HepG2 (cell line): ENCODE measurements at regions not wholly inside any gene's neighbourhood (a gene's known extent, or its start where the extent isn't known, plus 50 kb on each side); places are given as distances from the start of the nearest gene placed in this dataset.

Experiments used
- HOMEZ ChIP-seq: IDR thresholded peaks from 2 replicates; pipeline ENCODE4 v1.6.1; 2016; ENCODE audit warnings: low read depth
- PBX3 ChIP-seq: sonication (generic); formaldehyde crosslinking; IDR thresholded peaks from 2 replicates; pipeline ENCODE4 v1.8.1; 2023; ENCODE audit warnings: missing genetic modification reagents, inconsistent platforms, borderline replicate concordance
- RBAK ChIP-seq: sonication (generic); formaldehyde crosslinking; IDR thresholded peaks from 2 replicates; pipeline ENCODE4 v1.5.1; 2020; ENCODE audit warnings: mild to moderate bottlenecking, missing genetic modification reagents
- SIN3A ChIP-seq: IDR thresholded peaks from 2 replicates; pipeline ENCODE4 v1.6.1; 2011; ENCODE audit warnings: low read depth, mild to moderate bottlenecking, control low read depth, low read length, borderline replicate concordance
- SOX6 ChIP-seq, 2 experiments: fragments of 450-650 bp in 1 of 2; sonication (generic) in 1 of 2; formaldehyde crosslinking in 1 of 2; IDR thresholded peaks; 2 replicates each; pipeline versions ENCODE4 v1.4.0 to v1.6.1; 2017 to 2020; ENCODE audit warnings: antibody characterized with exemption in 1 of 2, mild to moderate bottlenecking in 1 of 2, missing genetic modification reagents in 1 of 2
- YY1 ChIP-seq: IDR thresholded peaks from 2 replicates; pipeline ENCODE4 v1.6.1; 2011; ENCODE audit warnings: low read length, low read depth, moderate library complexity, mild to moderate bottlenecking; ENCODE audit not compliant: insufficient read depth, insufficient replicate concordance
- ZNF773 ChIP-seq: sonication (generic); formaldehyde crosslinking; IDR thresholded peaks from 2 replicates; pipeline ENCODE4 v1.4.0; 2020; ENCODE audit warnings: missing genetic modification reagents, borderline replicate concordance
- TF ChIP-seq, protein P1 (sequence below): sonication (generic); formaldehyde crosslinking; IDR thresholded peaks from 2 replicates; pipeline ENCODE4 v1.5.0; 2020; ENCODE audit warnings: mild to moderate bottlenecking, missing genetic modification reagents, moderate library complexity

GRCh38 chr2:51291762-51292551 lies 260.0 kb upstream of the NRXN1 start:
- TF ChIP-seq SOX6 (IDR thresholded peaks at IDR 0.05): no peak
- no peak for TF ChIP-seq SOX6 (CRISPR knock-in tag; IDR thresholded peaks at IDR 0.05)
- TF ChIP-seq SIN3A: no peak
- no peak for TF ChIP-seq YY1
- no peak for TF ChIP-seq RBAK (CRISPR knock-in tag)
- TF ChIP-seq, protein P1, sequence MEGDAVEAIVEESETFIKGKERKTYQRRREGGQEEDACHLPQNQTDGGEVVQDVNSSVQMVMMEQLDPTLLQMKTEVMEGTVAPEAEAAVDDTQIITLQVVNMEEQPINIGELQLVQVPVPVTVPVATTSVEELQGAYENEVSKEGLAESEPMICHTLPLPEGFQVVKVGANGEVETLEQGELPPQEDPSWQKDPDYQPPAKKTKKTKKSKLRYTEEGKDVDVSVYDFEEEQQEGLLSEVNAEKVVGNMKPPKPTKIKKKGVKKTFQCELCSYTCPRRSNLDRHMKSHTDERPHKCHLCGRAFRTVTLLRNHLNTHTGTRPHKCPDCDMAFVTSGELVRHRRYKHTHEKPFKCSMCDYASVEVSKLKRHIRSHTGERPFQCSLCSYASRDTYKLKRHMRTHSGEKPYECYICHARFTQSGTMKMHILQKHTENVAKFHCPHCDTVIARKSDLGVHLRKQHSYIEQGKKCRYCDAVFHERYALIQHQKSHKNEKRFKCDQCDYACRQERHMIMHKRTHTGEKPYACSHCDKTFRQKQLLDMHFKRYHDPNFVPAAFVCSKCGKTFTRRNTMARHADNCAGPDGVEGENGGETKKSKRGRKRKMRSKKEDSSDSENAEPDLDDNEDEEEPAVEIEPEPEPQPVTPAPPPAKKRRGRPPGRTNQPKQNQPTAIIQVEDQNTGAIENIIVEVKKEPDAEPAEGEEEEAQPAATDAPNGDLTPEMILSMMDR: no peak
- TF ChIP-seq HOMEZ (CRISPR knock-in tag): no peak
- TF ChIP-seq PBX3: no peak
- no peak for TF ChIP-seq ZNF773 (CRISPR knock-in tag)
